SK-N-MC (cell line): ENCODE measurements at regions not wholly inside any gene's neighbourhood (a gene's known extent, or its start where the extent isn't known, plus 50 kb on each side); places are given as distances from the start of the nearest gene placed in this dataset.

Experiments
- EZH2 ChIP-seq: fragments of 200-600 bp; sonication (generic); IDR thresholded peaks from one replicate; pipeline ENCODE4 v1.6.1; 2017; ENCODE audit warnings: antibody characterized with exemption
- FOXP2 ChIP-seq: optimal IDR thresholded peaks from 2 replicates; pipeline ENCODE3; 2011; ENCODE audit warnings: mild to moderate bottlenecking, moderate library complexity; ENCODE audit not compliant: insufficient read depth; ENCODE audit errors: extremely low read length, control extremely low read depth
- POLR2AphosphoS5 ChIP-seq: IDR thresholded peaks from 2 replicates; pipeline ENCODE4 v1.6.1; 2012; ENCODE audit warnings: mild to moderate bottlenecking, low read depth, low read length, borderline replicate concordance

DNA sequence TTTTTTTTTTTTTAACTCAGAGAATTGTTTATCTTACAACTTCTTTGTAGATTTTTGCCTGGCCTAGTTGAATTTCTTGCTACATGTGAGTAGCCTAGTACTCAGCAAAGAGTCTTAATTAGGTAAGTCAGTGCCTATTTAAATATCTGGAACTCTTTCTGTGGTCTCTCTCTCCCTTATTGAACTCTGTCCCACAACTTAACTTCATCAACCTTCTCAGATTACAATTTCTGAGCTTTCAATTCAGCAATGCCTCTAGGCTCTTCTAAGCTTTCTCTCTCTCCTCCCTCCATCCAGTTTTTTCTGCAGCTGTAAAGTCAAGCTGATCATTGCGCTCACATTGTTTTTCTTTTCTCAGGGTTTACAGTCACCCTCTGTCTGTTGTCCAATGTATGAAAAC, 517.6 kb upstream of the ROBO1 start:
- TF ChIP-seq POLR2AphosphoS5 (no peak), EZH2 (no peak), FOXP2 (no peak)
